Caco-2 (cell line): ENCODE measurements at regions not wholly inside any gene's neighbourhood (a gene's known extent, or its start where the extent isn't known, plus 50 kb on each side); places are given as distances from the start of the nearest gene placed in this dataset.

ENCODE experiments used
- BruUV-seq: library from RNA; stranded (reverse); fragments of 400-500 nt; replicated peaks from 2 replicates; lab custom pipeline; 2021; lab: Mats Ljungman, UMichigan
- CTCF ChIA-PET: fragments of 300-600 bp; sonication (Branson Sonifier 250); formaldehyde crosslinking; loops from one replicate; lab custom pipeline; 2022; ENCODE audit warnings: antibody characterized with exemption; lab: Charles Lee
- POLR2A ChIA-PET: fragments of 300-600 bp; sonication (Branson Sonifier 250); formaldehyde crosslinking; loops from one replicate; lab custom pipeline; 2022; ENCODE audit warnings: antibody characterized with exemption; lab: Charles Lee
- DNase-seq, 2 experiments: peaks; one replicate each; pipeline versions ENCODE4 v3.0.0 to v3.0.0-alpha.2; 2020 to 2022
- H3K27me3 ChIP-seq: replicated peaks from 2 replicates; pipeline ENCODE4 v1.6.0; 2011; ENCODE audit warnings: low read length; ENCODE audit not compliant: control insufficient read depth, insufficient read depth
- H3K36me3 ChIP-seq: 2 replicates; pipeline ENCODE4 v1.5.1; 2011; ENCODE audit warnings: low read length; ENCODE audit not compliant: control insufficient read depth, insufficient read depth
- H3K4me1 ChIP-seq: fragments of 250-450 bp; sonication (Bioruptor Pico); 2 replicates; pipeline ENCODE4 v1.5.1; 2020; ENCODE audit warnings: mild to moderate bottlenecking
- H3K4me3 ChIP-seq: 2 replicates; pipeline ENCODE4 v1.5.1; 2011; ENCODE audit warnings: low read depth, mild to moderate bottlenecking, control low read depth, low read length
- H3K9me3 ChIP-seq: fragments of 250-450 bp; sonication (Bioruptor Pico); 2 replicates; pipeline ENCODE4 v1.5.1; 2020; ENCODE audit warnings: mild to moderate bottlenecking, moderate library complexity
- H3K27ac Mint-ChIP-seq: one replicate; pipeline ENCODE4 v1.8.0; 2022; ENCODE audit warnings: mixed read lengths; ENCODE audit not compliant: unreplicated experiment
- H3K27me3 Mint-ChIP-seq: one replicate; pipeline ENCODE4 v1.8.0; 2022; ENCODE audit warnings: mixed read lengths; ENCODE audit not compliant: insufficient read depth, unreplicated experiment
- H3K36me3 Mint-ChIP-seq: one replicate; pipeline ENCODE4 v1.8.0; 2022; ENCODE audit warnings: mild to moderate bottlenecking, mixed read lengths; ENCODE audit not compliant: insufficient read depth, unreplicated experiment
- H3K4me1 Mint-ChIP-seq: one replicate; pipeline ENCODE4 v1.8.0; 2022; ENCODE audit warnings: low read depth, mixed read lengths; ENCODE audit not compliant: unreplicated experiment
- H3K4me3 Mint-ChIP-seq: one replicate; pipeline ENCODE4 v1.8.0; 2022; ENCODE audit warnings: mild to moderate bottlenecking, moderate library complexity, mixed read lengths; ENCODE audit not compliant: unreplicated experiment
- H3K9me3 Mint-ChIP-seq: one replicate; pipeline ENCODE4 v1.8.0; 2022; ENCODE audit warnings: mixed read lengths; ENCODE audit not compliant: unreplicated experiment
- intact Hi-C: fragments of 100-400 bp; cut with micrococcal nuclease; formaldehyde crosslinking; loops from one replicate; pipeline ENCODE4 v1.10.0; 2022; ENCODE audit not compliant: unreplicated experiment
- TF ChIP-seq, protein P1 (sequence below), 2 experiments: fragments of 200-600 bp in 1 of 2; IDR thresholded peaks; 1 replicate in 1 of 2; 2 replicates in 1 of 2; pipeline versions ENCODE4 v1.5.1 to v1.8.0; 2011 to 2022; ENCODE audit warnings: antibody characterized with exemption in 1 of 2, control low read depth in 1 of 2, inconsistent platforms in 1 of 2, low read depth in 1 of 2, low read length in 1 of 2, mild to moderate bottlenecking in 1 of 2, moderate library complexity in 1 of 2; ENCODE audit not compliant: insufficient read depth in 1 of 2, severe bottlenecking in 1 of 2, unreplicated experiment in 1 of 2

DNA sequence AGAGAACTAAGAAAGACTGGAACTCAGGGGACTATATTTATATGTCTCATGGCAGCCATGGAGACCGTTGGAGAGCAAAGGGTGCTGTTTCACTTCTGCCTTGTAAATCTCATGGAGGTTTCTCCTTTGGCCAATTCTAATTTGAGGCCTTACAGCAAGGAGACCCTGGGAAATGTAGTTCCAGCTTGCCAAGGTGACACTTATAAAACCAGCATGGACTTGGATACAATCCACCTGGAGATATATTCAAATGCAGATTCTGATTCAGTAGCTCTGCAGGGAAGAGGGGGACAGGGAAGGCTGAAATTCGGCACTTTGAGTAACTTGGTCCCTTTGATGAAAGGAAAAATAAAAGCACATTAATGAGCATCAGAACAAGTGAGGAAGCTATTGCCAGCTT lies 90.0 kb downstream of the OXGR1 start:
- ChIA-PET CTCF (interaction anchor here (0.7 to 0.9 kb wide), 2 partner anchors 80 to 514 kb away, joined by 3 read pairs; no protein-coding TSS in a partner anchor), POLR2A (no interaction called here)
- peaks cover 22% of the 10 kb centered on the region for H3K27me3 Mint-ChIP-seq
- no peaks in the 10 kb centered on the region for H3K9me3 Mint-ChIP-seq
- H3K27ac Mint-ChIP-seq, result no peak overlapping the region
- DNase-seq, result no peak
- no peak overlapping the region for H3K4me3 Mint-ChIP-seq
- no peaks in the 10 kb centered on the region for H3K4me1 Mint-ChIP-seq
- no peaks in the 10 kb centered on the region for H3K4me1 ChIP-seq
- no peaks in the 10 kb centered on the region for H3K9me3 ChIP-seq
- intact Hi-C loops, result no loop called here
- H3K27me3 ChIP-seq, result no peaks in the 10 kb centered on the region; the same call in 1 of the 2 replicates
- H3K4me3 ChIP-seq, result no peak overlapping the region
- no peaks in the 10 kb centered on the region for H3K36me3 ChIP-seq
- TF ChIP-seq, protein P1, sequence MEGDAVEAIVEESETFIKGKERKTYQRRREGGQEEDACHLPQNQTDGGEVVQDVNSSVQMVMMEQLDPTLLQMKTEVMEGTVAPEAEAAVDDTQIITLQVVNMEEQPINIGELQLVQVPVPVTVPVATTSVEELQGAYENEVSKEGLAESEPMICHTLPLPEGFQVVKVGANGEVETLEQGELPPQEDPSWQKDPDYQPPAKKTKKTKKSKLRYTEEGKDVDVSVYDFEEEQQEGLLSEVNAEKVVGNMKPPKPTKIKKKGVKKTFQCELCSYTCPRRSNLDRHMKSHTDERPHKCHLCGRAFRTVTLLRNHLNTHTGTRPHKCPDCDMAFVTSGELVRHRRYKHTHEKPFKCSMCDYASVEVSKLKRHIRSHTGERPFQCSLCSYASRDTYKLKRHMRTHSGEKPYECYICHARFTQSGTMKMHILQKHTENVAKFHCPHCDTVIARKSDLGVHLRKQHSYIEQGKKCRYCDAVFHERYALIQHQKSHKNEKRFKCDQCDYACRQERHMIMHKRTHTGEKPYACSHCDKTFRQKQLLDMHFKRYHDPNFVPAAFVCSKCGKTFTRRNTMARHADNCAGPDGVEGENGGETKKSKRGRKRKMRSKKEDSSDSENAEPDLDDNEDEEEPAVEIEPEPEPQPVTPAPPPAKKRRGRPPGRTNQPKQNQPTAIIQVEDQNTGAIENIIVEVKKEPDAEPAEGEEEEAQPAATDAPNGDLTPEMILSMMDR (IDR thresholded peaks at IDR 0.05; ENCODE audit: insufficient read depth in 1 of 2, low read depth in 1 of 2, low read length in 1 of 2, severe bottlenecking in 1 of 2, unreplicated experiment in 1 of 2), result no peak
- H3K36me3 Mint-ChIP-seq, result no peaks in the 10 kb centered on the region
- no TSS peak for BruUV-seq

GRCh38 chr13:96903085-96903484 lies 91.2 kb downstream of the OXGR1 start:
- Mint-ChIP-seq H3K27ac (no peak overlapping the region), H3K4me3 (no peak overlapping the region), H3K36me3 (no peaks in the 10 kb centered on the region), H3K27me3 (peaks cover 23% of the 10 kb centered on the region), H3K4me1 (no peaks in the 10 kb centered on the region), H3K9me3 (no peaks in the 10 kb centered on the region)
- Histone ChIP-seq H3K36me3 (no peaks in the 10 kb centered on the region), H3K9me3 (no peaks in the 10 kb centered on the region), H3K4me1 (no peaks in the 10 kb centered on the region), H3K27me3 (no peaks in the 10 kb centered on the region; the same call in 1 of the 2 replicates), H3K4me3 (no peak overlapping the region)
- TF ChIP-seq, protein P1 (IDR thresholded peaks at IDR 0.05; ENCODE audit: insufficient read depth in 1 of 2, low read depth in 1 of 2, low read length in 1 of 2, severe bottlenecking in 1 of 2, unreplicated experiment in 1 of 2), result no peak
- POLR2A ChIA-PET, result no interaction called here
- intact Hi-C loops, result no loop called here
- no TSS peak for BruUV-seq
- DNase-seq, result no peak
- CTCF ChIA-PET, result no interaction called here

DNA sequence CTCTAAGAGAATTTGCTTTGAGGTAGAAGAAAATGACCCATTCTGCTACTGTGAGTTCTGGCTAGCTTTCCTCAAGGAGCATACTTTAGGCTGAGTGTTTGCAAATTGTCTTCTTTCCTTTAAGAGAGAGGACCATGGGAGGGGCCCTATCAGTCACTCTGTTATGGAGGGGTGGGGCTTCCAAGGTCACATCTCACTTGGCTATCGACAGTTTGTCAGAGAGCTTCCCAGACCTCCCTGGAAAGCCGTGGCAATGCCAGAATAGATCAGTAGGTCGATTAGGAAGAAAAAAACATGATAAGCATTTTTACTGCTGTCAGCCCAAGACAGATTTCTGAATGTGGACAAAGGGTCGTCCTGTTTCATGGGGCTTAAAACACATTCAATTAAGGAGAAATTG lies 93.3 kb downstream of the OXGR1 start:
- H3K9me3 Mint-ChIP-seq, result no peaks in the 10 kb centered on the region
- H3K9me3 ChIP-seq, result no peaks in the 10 kb centered on the region
- CTCF ChIA-PET, result no interaction called here
- H3K4me3 ChIP-seq, result no peak overlapping the region
- intact Hi-C loops, result no loop called here
- no peak overlapping the region for H3K4me3 Mint-ChIP-seq
- no peak overlapping the region for H3K27ac Mint-ChIP-seq
- TF ChIP-seq, protein P1 (IDR thresholded peaks at IDR 0.05; ENCODE audit: insufficient read depth in 1 of 2, low read depth in 1 of 2, low read length in 1 of 2, severe bottlenecking in 1 of 2, unreplicated experiment in 1 of 2), result no peak
- no peaks in the 10 kb centered on the region for H3K4me1 Mint-ChIP-seq
- H3K27me3 ChIP-seq, result no peaks in the 10 kb centered on the region
- H3K27me3 Mint-ChIP-seq, result peaks cover 16% of the 10 kb centered on the region
- BruUV-seq, result no TSS peak
- H3K4me1 ChIP-seq, result no peaks in the 10 kb centered on the region
- no peaks in the 10 kb centered on the region for H3K36me3 Mint-ChIP-seq
- no peaks in the 10 kb centered on the region for H3K36me3 ChIP-seq
- DNase-seq, result no peak
- POLR2A ChIA-PET, result no interaction called here
